DND-41 (cell line): ENCODE measurements at regions not wholly inside any gene's neighbourhood (a gene's known extent, or its start where the extent isn't known, plus 50 kb on each side); places are given as distances from the start of the nearest gene placed in this dataset.

Experiments used
- ATAC-seq: fragments of 200-7000 bp; cut with Tn5 transposase; 3 replicates; pipeline ENCODE4 v1.9.1; 2021; ENCODE audit warnings: low read depth; ENCODE audit not compliant: insufficient read depth
- DNase-seq: peaks from one replicate; pipeline ENCODE4 v3.0.0-alpha.2; 2020
- H2AFZ ChIP-seq: 2 replicates; pipeline ENCODE4 v1.6.0; 2012; ENCODE audit warnings: low read depth, low read length
- H3K27ac ChIP-seq: 2 replicates; pipeline ENCODE4 v1.5.1; 2012; ENCODE audit warnings: low read length, inconsistent platforms
- H3K27me3 ChIP-seq: fragments of 200-600 bp; sonication (generic); 2 replicates; pipeline ENCODE4 v1.6.0; 2012; ENCODE audit warnings: low read length, mild to moderate bottlenecking, inconsistent platforms; ENCODE audit not compliant: insufficient read depth, poor library complexity
- H3K36me3 ChIP-seq: 2 replicates; pipeline ENCODE4 v1.5.1; 2012; ENCODE audit warnings: low read length, inconsistent platforms; ENCODE audit not compliant: insufficient read depth
- H3K4me1 ChIP-seq: 2 replicates; pipeline ENCODE4 v1.5.1; 2012; ENCODE audit warnings: mild to moderate bottlenecking, low read length; ENCODE audit not compliant: insufficient read depth
- H3K4me2 ChIP-seq: 2 replicates; pipeline ENCODE4 v1.6.0; 2012; ENCODE audit warnings: mild to moderate bottlenecking, moderate library complexity, low read length, inconsistent platforms; ENCODE audit not compliant: insufficient read depth
- H3K4me3 ChIP-seq, 2 experiments: fragments of 200-600 bp in 1 of 2; shearing (Covaris generic) in 1 of 2; 2 replicates each; pipeline ENCODE4 v1.5.1; 2012 to 2016; ENCODE audit warnings: inconsistent platforms in 2 of 2, low read length in 2 of 2, mild to moderate bottlenecking in 2 of 2, low read depth in 1 of 2, moderate library complexity in 1 of 2
- H3K79me2 ChIP-seq: 2 replicates; pipeline ENCODE4 v1.6.0; 2012; ENCODE audit warnings: low read length, inconsistent platforms; ENCODE audit not compliant: insufficient read depth
- H3K9ac ChIP-seq: 2 replicates; pipeline ENCODE4 v1.6.0; 2012; ENCODE audit warnings: low read depth, mild to moderate bottlenecking, inconsistent platforms, low read length, moderate library complexity
- H3K9me3 ChIP-seq: 2 replicates; pipeline ENCODE4 v1.5.1; 2012; ENCODE audit warnings: low read length, moderate library complexity, mild to moderate bottlenecking, inconsistent platforms; ENCODE audit not compliant: insufficient read depth, severe bottlenecking
- H4K20me1 ChIP-seq: 2 replicates; pipeline ENCODE4 v1.6.0; 2012; ENCODE audit warnings: low read length; ENCODE audit not compliant: insufficient read depth
- CTCF ChIP-seq: IDR thresholded peaks from 2 replicates; pipeline ENCODE4 v1.5.1; 2012; ENCODE audit warnings: borderline replicate concordance, low read length, moderate library complexity, mild to moderate bottlenecking; ENCODE audit not compliant: poor library complexity, severe bottlenecking; ENCODE audit errors: extremely low read depth
- EZH2 ChIP-seq: IDR thresholded peaks from 3 replicates; pipeline ENCODE4 v1.6.1; 2012; ENCODE audit warnings: borderline replicate concordance, low read depth, mild to moderate bottlenecking, moderate library complexity, low read length, inconsistent platforms; ENCODE audit not compliant: severe bottlenecking

GRCh38 chr14:94675036-94675435 lies 62.8 kb downstream of the SERPINA3 start:
- Histone ChIP-seq H3K4me1 (no peaks in the 10 kb centered on the region), H3K79me2 (no peaks in the 10 kb centered on the region), H3K4me3 (no peak overlapping the region), H3K9ac (no peak overlapping the region), H3K36me3 (no peaks in the 10 kb centered on the region), H3K9me3 (no peaks in the 10 kb centered on the region), H3K27me3 (peaks cover 6% of the 10 kb centered on the region), H4K20me1 (no peaks in the 10 kb centered on the region), H3K27ac (no peak overlapping the region), H3K4me2 (no peak overlapping the region), H2AFZ (no peak overlapping the region)
- DNase-seq (no peak), ATAC-seq (no peak)
- TF ChIP-seq CTCF, result no peak
- no peak for TF ChIP-seq EZH2

- no peaks in the 10 kb centered on the region for H3K4me1 ChIP-seq
- H3K4me2 ChIP-seq, result no peak overlapping the region
- ATAC-seq (no peak), DNase-seq (no peak)
- H3K79me2 ChIP-seq, result no peaks in the 10 kb centered on the region
- no peak overlapping the region for H3K9ac ChIP-seq
- H3K27me3 ChIP-seq, result peaks cover 6% of the 10 kb centered on the region
- H3K27ac ChIP-seq, result no peak overlapping the region
- H2AFZ ChIP-seq, result no peak overlapping the region
- no peaks in the 10 kb centered on the region for H3K36me3 ChIP-seq
- H3K9me3 ChIP-seq, result no peaks in the 10 kb centered on the region
- no peaks in the 10 kb centered on the region for H4K20me1 ChIP-seq
- no peak for TF ChIP-seq CTCF
- TF ChIP-seq EZH2, result no peak
- no peak overlapping the region for H3K4me3 ChIP-seq
Measured at GRCh38 chr14:94673781-94674231, 61.6 kb downstream of the SERPINA3 start.
